GM12872 (cell line): ENCODE measurements at regions not wholly inside any gene's neighbourhood (a gene's known extent, or its start where the extent isn't known, plus 50 kb on each side); places are given as distances from the start of the nearest gene placed in this dataset.

Experiments used
- CTCF ChIP-seq: IDR thresholded peaks from 3 replicates; pipeline ENCODE4 v1.5.1; 2011; ENCODE audit warnings: low read depth, mild to moderate bottlenecking, low read length, moderate library complexity; ENCODE audit not compliant: insufficient read depth

GRCh38 chr12:11946161-11946560 is 124.6 kb upstream of the BCL2L14 start:
- no peak for TF ChIP-seq CTCF

- no peak for TF ChIP-seq CTCF
These were observed 123.5 kb upstream of the BCL2L14 start for GRCh38 chr12:11947213-11947612.

- no peak for TF ChIP-seq CTCF
These were observed 120.9 kb upstream of the BCL2L14 start for GRCh38 chr12:11949738-11950411.

GRCh38 chr12:11951209-11951608 is 119.5 kb upstream of the BCL2L14 start:
- TF ChIP-seq CTCF: no peak

- no peak for TF ChIP-seq CTCF
These were observed 117.2 kb upstream of the BCL2L14 start for GRCh38 chr12:11953523-11953922.

- no peak for TF ChIP-seq CTCF
These were observed 116.6 kb upstream of the BCL2L14 start for GRCh38 chr12:11954181-11954580.

- no peak for TF ChIP-seq CTCF
These were observed 112.3 kb upstream of the BCL2L14 start for GRCh38 chr12:11958221-11959091.
